GM18909 (cell line): ENCODE measurements at regions not wholly inside any gene's neighbourhood (a gene's known extent, or its start where the extent isn't known, plus 50 kb on each side); places are given as distances from the start of the nearest gene placed in this dataset.
"Not testable (repeated sequence)": the region's sequence is repeated elsewhere in the genome, so short reads cannot be mapped to it uniquely, and the experiment has no call there.

Experiments
- ATAC-seq: cut with Tn5 transposase; IDR thresholded peaks from one replicate; pipeline ENCODE4 v1.9.1; 2021; ENCODE audit warnings: mild to moderate bottlenecking; ENCODE audit not compliant: unreplicated experiment, poor library complexity

- no peak for ATAC-seq
Measured at GRCh38 chrX:125497667-125498066, 178.0 kb downstream of the TEX13C start.

- no peak for ATAC-seq
Measured at GRCh38 chrX:125503769-125504168, 184.1 kb downstream of the TEX13C start.

DNA sequence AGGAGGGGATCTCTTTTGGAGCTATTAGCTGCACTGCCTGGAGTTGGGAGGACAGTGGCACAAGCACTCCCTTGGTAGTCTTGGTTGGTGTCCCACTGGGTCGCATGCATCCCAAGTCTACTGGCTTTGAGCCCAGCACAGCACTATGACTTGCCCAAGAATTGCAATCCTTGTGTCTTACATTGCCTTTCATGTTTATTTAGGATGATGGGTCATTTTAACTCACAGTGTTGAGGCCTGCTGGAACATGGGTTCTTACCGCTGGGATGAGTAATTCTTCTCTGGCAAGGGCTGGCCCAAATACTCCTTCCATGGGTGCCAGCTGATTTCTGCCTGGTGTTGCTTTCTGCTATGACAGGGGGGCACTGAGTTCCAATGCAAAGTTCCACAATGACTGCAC is 185.5 kb downstream of the TEX13C start:
- ATAC-seq, result no peak

GRCh38 chrX:125507119-125507518 is 187.4 kb downstream of the TEX13C start:
- ATAC-seq, result no peak

GRCh38 chrX:125520029-125520428 is 200.4 kb downstream of the TEX13C start:
- no peak for ATAC-seq

GRCh38 chrX:125522752-125523151 is 203.1 kb downstream of the TEX13C start:
- ATAC-seq, result no peak

DNA sequence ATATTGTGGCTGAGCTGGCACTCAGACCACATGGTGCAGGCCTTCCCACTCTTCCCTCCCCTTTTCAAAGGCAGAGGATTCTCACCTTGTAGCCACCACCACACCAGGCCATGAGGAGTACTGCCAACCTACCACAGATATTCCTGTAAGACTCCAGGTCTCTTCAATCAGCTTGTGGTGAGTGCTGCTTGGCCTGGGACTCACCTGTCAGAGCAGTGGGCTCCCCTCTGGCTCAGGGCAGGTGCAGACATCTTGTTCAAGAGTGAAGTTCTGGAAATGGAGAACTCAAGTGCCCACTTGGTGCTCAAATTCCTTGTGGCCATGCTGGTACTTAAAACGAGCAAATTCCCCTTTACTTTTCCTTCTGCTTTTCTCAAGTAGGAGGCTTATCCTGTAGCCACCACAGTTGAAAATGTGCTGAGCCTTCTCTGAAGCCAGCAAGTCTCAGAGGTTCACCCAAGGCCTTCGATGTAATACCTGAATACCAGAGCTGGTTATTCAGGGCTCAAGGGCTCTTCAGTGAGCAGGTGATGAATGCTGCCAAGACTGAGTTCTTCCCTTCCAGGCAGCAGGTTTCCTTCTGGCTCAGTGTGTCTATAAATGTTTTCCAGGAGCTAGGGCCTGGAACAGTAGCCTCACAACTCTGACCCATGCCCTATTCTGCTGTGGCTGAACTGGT is 212.9 kb downstream of the TEX13C start:
- ATAC-seq, result no peak

- ATAC-seq, result no peak
Measured at GRCh38 chrX:125533352-125533751, 213.7 kb downstream of the TEX13C start.

GRCh38 chrX:125544031-125544660 is 224.5 kb downstream of the TEX13C start:
- no peak for ATAC-seq

DNA sequence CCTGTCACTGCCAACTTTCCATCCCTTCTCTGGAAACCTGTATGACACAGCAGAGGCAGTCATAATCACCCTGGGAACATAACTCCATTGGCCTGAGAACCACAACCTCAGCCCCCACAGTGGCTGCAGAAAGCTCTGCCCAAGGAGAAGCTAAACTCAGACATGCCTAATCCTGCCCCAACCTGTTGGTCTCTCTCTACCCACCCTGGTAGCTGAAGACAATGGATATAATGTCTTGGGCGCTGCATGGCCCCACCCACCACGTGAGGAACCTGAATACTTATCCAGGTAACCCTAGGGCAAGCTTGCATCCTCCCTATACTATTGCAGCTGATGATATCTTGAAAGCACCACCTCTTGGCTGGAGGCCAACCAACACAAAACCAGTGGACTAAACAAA is 225.2 kb downstream of the TEX13C start:
- ATAC-seq, result no peak

- ATAC-seq, result no peak
Measured at GRCh38 chrX:125577479-125577878, 257.8 kb downstream of the TEX13C start.

DNA sequence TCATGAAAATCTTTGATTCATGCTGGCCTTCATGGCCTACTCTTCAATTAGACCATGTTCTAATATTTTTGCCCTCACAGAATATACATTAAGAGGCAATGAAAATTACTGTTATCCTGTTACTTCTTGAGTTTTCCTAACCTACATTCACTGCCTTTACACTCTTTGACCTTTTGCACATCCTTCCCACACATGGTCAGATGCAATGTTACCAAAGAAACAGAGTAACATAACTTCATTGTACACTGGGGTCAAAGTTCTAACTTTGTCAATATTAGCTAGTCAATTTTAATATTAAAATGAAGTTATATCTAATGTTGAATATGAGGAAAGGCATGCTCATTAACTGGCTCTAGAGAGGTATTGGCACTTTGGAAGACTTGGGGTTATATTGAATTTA is 284.8 kb downstream of the TEX13C start:
- no peak for ATAC-seq

DNA sequence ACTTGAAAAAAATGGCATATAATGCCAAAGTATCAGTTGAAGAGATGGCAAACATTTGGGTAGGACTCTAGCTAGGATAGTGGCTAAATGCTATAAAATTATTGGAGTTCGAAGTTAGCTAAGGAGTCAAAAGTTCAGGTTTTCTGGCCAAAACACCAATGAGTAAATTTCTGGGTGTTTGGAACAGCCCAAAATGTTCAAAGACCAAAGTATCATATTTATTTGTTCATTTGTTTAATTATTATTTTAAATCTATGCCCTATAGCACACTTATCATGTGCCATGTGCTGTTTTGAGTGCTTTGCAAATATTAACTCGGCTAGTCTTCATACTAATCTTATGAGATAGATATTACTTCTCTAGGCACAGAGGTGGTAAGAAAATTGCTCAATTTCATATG is 285.5 kb downstream of the TEX13C start:
- ATAC-seq, result no peak

DNA sequence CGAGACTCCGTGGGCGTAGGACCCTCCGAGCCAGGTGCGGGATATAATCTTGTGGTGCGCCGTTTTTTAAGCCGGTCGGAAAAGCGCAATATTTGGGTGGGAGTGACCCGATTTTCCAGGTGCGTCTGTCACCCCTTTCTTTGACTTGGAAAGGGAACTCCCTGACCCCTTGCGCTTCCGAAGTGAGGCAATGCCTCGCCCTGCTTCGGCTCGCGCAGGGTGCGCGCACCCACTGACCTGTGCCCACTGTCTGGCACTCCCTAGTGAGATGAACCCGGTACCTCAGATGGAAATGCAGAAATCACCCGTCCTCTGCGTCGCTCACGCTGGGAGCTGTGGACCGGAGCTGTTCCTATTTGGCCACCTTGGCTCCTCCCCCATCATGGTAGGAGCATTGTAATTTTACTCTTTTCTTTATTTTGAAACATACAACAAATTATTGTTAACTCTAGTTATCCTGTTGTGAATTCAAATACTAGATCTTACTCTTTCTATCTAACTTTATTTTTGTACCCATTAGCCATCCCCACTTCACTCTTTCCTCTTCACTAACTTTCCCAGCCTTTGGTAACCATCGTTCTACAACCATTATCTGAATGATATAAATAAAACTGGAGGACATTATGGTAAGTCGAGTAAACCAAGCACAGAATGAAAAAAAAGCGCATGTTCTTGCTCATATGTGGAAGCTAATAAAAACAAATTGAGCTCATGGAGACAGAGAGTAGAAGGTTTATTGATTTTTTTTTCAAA is 295.1 kb downstream of the TEX13C start:
- not testable (repeated sequence) for ATAC-seq

DNA sequence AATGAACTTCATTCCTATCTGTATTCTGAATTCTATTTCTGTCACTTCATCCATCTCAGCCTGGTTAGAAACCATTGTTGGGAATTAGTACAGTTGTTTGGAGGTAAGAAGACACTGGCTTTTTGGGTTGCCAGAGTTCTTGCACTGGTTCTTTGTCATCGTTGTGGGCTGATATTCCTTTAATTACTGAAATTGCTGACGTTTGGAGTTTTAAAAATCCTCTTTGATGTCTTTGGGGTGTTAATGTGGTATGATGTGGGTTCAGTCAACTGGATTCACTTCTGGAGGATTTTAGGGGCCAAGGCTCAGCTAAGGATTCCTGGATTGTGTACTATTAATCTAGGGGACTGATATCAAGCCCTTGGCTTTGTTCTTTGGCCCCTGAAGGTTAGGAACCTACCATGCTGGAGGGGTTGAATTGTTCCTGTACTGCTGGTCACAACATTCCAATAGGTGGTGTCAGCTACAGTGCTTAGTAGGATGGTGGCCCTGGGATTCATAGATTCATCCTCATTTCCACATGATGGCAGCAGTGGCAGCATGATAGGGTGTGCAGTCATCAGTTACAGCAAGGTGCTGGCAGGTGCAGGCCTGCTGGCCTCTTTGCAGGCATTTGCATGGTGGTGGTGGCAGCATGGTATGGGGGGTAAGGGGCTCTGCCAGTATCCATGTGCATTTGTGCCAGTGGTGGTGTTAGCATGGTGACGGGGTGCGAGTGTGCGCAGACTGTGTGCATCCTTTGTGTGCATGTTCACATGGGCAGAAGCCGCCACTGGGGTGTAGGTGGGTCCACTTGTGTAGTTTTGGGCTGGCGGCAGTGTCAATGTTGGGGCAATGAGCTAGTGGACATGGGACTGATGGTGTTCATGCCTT is 301.3 kb downstream of the TEX13C start:
- ATAC-seq, result no peak

- ATAC-seq, result no peak
Measured at GRCh38 chrX:125621588-125621927, 301.9 kb downstream of the TEX13C start.

DNA sequence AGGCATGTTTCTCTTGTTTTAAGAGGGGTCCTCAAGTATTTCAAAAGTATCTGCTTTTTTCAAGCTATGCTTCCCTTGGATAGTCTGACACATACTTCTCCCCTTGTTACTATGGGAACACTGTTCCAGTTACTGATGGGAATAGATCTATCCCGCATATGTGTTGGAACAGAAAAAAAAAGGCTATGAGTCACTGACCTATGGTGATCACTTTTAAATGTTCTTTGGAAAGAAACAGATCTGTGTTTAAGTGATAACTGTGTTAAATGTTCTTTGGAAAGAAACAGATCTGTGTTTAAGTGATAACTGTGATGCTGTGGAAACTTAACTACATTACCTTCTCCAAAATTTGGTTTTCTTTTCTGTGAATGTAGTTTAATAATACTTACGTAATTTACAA is 303.2 kb downstream of the TEX13C start:
- no peak for ATAC-seq

DNA sequence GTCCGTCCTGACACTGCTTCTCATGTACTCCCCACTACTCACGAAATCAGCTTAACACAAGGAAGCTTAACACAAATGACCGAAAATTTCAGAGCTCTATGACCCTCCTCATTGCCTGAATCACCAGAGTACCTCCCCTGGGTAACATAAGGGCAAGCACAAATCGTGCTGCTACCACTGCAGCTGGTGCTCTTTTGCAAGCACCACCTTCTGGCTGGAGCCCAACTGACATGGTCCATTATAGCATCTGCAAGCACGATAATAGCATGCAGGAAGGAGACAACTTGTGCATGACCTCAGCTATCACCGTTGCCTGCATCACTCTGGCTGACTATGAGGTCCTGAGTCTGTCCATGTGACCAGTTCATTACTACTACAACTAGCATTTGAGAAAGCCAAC is 308.0 kb downstream of the TEX13C start:
- ATAC-seq, result no peak

- ATAC-seq, result no peak
Measured at GRCh38 chrX:125628435-125628834, 308.8 kb downstream of the TEX13C start.

DNA sequence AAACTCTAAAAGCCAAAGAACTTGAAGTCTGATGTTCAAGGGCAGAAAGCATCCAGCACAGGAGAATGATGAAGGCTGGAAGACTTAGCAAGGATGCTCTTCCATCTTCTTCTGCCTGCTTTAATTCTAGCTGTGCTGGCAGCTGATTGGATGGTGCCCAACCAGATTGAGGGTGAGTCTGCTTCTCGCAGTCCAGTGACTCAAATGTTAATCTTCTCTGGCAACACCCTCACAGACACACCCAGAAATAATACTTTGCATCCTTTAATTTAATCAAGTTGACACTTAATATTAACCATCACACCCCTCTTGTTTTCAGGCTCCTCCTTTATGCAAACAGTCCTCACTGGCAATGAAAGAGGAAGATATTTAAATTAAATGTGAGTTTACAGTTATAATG is 321.7 kb downstream of the TEX13C start:
- no peak for ATAC-seq

DNA sequence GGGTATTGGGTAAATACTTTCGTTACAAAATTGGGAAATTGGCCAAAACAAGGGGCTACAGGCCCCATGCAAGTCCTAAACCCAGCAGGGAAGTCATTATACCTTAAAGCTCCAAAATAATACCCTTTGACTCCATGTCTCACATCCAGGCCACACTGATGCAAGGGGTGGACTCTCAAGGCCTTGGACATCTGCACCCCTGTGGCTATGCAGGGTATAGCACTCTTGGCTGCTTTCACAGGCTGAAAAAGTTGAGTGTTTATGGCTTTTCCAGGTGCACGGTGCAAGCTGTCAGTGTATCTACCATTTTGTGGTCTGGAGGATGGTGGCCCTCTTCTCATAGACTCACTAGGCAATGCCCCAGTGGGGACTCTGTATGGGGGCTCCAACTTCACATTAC is 326.5 kb downstream of the TEX13C start:
- ATAC-seq, result no peak
